ENCODE measurements at regions not wholly inside any gene's neighbourhood (a gene's known extent, or its start where the extent isn't known, plus 50 kb on each side); places are given as distances from the start of the nearest gene placed in this dataset.
"Not testable (repeated sequence)": the region's sequence is repeated elsewhere in the genome, so short reads cannot be mapped to it uniquely, and the experiment has no call there.

DNA sequence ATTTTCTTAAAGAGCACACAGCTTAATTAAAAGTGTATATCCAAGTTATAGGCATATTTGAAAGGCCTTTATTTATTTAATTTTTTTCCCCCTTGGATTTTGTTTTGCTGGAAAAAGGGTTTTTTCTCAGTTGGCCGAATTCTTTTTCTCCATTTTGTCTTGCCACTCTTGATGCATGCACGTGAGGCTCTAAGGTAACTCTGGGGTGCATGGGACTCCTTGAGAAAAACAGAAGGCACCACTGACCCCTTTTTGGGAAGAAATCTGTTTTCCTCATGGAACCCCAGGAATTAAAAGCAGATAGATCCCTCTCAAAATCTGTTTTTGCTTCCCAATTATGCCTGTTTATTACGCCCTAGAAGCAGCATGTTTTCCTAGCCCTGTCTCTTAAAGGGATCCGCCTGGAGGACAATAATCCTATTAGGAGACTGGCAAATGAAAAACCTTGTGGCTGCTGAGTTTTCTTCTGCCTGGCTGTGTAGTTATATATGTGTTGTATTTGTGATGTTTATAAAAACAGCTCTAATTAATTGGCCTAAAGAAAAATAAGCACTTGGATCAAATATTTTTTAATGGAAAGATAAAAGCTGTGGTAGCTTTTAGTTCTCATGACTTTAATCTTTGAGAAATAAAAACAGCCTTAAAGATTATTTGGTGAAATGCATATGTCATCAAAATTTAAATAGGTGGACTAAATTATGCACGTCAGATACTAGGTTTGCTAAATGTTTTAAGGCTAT, 435.1 kb upstream of the CDH9 start:
- DNase-seq (ENCODE audit: low read depth in 4 of 4, low spot score in 2 of 4) = peak in 1 of 4 donors; percentile 6

DNA sequence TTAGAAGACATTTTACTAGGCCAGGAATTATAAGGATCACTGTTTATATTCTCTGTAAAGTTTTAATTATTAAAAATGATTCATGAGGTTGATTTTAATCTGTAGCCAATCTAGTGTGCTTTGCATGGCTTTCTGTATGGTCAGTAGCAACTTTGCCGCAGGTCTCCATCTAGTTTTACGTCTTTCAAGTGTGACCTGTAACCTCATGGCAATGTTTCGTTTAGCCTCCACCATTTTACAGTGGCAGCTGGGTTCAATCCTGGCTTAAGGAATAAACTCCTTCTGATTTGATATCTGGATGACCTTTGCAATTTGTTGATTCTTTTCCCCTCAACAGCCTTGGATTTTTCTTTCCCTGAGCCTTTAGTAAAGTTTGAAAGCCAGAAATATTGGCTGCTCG, 434.5 kb upstream of the CDH9 start:
- peak in 3 of 4 donors; percentile 53 to 63 (median 55) for DNase-seq (ENCODE audit: low read depth in 4 of 4, low spot score in 2 of 4)

DNA sequence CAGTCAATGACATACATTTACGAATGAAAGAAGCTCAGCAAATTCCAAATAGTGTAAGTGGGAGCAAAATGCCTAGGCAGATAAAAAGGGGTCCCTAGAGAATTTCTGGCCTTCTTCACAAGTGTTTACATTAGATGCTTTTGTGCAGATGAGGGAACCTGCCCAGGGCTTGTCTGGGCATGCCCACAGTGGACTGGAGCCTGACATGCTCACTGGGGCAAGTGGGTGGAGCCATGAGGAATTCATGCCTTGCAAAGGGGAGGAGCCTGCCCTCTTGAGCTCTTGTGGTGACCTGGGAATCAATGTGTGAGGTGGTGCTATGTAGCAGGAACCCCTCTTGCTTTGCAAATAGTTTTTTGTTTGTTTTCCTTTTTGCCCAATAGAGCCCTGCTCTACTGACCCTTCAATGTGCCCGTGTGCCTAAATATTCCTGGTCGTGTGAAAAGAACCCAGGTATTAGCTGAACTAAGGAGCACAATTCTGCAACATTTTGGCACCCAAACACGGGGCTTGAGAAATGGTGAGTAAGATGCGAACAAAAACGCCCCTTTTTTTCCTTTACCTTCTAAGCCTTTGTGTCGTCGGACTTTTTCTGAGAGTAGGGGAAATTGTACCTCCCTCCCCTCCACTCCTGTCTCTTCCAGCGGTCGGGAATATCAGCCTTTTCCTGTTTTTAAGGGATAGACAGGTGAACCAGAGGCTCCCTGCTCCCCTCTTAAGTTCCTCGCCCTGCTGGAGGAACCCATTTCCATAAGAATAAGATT, 433.8 kb upstream of the CDH9 start:
- DNase-seq (ENCODE audit: low read depth in 4 of 4, low spot score in 2 of 4) = peak in 1 of 4 donors; percentile 2

DNA sequence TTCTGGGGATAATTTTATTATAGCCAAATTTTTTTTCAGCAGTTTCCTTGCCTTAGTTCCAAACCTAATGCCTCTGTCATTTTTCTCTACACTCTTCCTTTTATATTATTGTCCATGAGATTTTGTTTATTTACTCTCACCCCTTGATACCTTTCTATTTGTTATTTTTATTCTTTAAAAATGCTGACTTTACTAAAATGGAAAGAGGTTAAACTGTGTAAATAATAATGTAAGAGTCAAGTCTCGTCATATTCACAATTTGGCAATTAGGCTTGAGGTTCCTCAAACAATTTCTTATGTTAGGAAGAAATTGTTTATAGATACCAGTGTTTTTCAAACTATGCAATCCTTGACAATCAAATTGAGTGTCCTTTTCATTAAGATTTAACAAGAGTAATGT, 428.6 kb upstream of the CDH9 start:
- no peak for DNase-seq (ENCODE audit: low read depth in 4 of 4, low spot score in 2 of 4)

DNA sequence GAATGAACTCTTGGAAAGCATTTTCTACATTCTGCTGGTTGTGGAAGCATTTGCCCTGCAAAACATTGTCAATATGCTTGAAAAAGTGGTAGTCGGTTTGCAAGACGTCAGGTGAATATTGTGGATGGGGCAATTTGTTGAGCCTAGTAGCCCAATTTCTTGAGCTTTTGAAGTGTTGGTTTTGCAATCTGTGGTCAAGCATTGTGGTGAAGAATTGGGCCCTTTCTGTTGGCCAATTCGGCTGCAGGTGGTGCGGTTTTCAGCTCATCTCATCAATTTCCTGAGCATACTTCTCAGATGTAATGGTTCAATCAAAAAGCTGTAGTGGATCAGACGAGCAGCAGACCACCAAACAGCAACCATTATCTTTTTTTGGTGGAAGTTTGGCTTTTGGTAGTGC, 426.8 kb upstream of the CDH9 start:
- DNase-seq (ENCODE audit: low read depth in 4 of 4, low spot score in 2 of 4) = no peak

DNA sequence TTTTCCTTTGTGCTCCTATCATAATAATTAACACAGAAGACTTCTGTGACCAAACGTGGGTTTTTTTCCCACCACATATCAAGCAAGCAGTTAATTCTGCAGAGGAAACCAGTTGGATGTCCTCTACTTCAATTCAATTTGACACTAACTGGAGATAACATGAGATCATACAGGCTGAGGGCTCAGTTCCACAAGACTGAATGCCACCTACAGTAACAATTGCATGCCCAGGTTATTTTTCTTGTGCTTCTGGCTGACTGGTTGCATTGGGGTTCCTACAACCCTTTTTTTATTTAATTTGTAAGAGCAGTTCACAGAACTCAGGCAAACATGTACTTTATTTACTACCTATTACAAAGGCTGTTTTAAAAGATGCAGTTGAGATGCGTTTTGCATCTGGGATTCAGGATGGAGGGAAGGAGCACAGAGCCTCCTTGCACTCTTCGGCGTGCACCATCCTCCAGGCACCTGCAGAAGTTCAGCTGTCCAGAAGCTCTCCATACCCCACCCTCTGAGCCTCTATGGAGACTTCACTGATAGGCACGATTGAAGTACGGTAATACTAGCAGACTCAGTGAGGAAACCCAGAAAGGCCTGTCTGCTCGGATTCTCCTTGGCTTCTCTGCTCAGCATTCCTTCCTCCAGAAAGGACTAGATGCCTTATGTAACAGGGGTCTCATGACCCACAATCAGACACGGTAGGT, 425.2 kb upstream of the CDH9 start:
- DNase-seq (ENCODE audit: low read depth in 4 of 4, low spot score in 2 of 4) = no peak

DNA sequence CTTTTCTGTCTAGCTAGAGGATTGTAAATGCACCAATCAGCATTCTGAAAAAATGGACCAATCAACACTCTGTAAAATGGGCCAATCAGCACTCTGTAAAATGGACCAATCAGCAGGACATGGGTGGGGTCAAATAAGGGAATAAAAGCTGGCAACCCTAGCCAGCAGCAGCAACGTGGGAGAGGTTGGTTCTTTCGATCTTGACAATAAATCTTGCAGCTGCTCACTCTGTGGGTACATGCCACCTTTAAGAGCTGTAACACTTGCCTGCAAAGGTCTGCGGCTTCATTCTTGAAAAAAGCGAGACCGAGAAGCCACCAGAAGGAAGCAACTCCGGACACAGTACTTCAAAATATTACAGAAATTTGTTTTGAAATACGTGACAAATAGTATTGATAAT, 424.6 kb upstream of the CDH9 start:
- no peak for DNase-seq (ENCODE audit: low read depth in 4 of 4, low spot score in 2 of 4)

DNA sequence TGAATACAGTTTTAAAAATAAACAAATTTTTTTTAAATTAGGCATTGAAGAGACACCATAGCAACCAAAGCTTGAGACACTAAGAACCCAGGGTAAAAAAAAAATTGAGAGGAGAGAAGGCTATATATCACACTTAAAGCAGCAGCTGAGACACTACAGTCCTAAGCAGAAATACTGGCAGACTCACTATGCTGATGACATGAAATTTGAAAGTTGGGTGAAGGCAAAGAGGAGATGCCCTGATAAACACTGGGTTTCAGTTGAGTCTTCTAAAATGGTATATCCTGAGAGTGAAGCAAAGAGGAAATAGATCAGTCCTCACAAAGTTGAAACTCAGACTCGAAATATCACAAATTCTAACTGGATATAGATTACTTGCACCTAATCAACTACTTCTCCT, 419.9 kb upstream of the CDH9 start:
- DNase-seq (ENCODE audit: low read depth in 4 of 4, low spot score in 2 of 4) = no peak

DNA sequence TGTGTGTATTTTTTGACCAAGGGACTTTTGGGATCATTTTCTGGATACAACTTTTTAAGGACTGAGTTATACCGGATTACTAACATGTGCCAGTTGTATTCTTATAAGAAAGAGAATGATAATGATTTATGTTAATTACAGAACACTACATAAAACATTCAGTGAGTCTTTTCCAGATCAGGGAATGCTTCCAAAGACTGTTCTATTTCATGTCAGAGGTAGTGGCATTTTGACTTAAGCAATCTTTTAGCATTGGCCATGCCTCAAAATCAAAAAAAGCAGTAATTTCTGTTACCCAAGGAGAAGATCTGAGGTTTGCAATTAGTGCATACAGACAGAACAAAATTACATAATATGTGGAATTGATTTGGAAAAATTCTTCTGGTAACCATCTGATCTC, 413.0 kb upstream of the CDH9 start:
- no peak for DNase-seq (ENCODE audit: low read depth in 4 of 4, low spot score in 2 of 4)

DNA sequence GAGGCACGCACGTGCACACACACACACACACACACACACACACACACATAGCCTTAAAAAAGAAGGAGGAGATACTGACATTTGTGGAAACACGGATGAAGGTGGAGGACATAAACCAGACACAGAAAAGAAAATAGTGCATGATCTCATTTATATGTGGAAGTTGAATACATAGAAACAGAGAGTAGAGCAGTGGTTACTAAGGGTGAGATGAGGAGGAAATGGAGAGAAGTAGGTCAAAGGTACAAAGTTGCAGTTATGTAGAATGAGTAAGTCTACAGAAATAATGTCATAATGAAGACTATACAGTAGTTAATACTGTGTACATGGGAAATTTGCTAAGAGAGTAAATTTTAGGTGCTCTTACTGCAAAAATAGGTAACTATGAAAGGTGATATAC, 412.2 kb upstream of the CDH9 start:
- no peak for DNase-seq (ENCODE audit: low read depth in 4 of 4, low spot score in 2 of 4)

DNA sequence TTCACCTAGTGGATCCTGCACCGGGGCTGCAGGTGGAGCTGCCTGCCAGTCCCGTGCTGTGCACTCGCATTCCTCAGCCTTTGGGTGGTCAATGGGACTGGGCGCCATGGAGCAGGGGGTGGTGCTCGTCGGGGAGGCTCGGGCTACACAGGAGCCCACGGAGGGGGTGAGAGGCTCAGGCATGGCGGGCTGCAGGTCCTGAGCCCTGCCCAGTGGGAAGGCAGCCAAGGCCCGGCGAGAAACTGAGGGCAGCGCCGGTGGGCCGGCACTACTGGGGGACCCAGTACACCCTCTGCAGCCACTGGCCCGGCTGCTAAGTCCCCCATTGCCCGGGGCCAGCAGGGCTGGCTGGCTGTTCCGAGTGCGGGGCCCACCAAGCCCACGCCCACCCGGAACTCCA, 401.0 kb upstream of the CDH9 start:
- DNase-seq (ENCODE audit: low read depth in 4 of 4, low spot score in 2 of 4) = not testable (repeated sequence)

DNA sequence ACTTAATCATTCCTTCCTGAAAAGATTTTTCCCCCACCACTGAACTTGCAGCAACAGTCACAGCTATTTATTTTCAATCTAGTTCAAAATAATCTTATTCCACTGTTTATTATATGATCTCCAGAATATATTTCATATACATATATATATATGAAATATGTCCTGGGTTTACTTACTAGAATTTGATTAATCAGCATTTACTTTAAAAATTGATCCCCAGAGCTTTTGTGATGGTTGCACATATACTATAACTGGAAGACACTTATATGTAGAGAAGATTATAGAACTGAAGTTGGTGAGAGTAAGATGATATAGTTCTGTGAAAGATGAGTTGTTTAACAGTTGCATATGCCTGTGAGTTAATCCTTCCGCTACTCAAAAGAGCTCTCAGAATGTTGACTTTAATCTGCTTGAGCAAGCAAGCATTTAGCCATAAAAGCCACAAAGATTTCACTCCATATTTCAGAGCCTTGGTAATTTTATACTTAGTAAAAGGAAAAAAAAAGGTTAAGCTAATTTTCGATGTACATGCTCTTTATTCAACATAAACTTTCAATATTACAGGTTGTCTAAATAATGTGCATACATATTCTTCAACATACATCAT, 399.3 kb upstream of the CDH9 start:
- DNase-seq (ENCODE audit: low read depth in 4 of 4, low spot score in 2 of 4) = peak in 1 of 4 donors; percentile 1

DNA sequence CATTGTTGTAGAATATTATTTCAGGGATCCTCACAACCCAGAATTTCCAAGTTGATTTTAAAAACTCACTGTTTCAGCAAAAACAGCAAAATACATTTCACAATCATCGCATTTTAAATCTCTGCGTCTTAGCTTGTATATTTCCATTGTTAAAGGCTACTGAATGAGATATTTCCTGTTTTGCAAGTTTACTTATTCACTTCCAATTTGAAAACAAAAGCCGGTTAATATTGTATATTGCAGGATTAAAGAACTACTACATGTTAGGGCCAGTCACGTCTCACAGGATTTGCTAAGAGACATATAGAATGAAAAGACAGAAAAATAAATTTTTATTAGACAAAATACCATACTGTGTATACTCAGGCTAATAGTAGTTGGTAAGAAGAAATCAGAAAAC, 395.9 kb upstream of the CDH9 start:
- DNase-seq (ENCODE audit: low read depth in 4 of 4, low spot score in 2 of 4) = no peak

DNA sequence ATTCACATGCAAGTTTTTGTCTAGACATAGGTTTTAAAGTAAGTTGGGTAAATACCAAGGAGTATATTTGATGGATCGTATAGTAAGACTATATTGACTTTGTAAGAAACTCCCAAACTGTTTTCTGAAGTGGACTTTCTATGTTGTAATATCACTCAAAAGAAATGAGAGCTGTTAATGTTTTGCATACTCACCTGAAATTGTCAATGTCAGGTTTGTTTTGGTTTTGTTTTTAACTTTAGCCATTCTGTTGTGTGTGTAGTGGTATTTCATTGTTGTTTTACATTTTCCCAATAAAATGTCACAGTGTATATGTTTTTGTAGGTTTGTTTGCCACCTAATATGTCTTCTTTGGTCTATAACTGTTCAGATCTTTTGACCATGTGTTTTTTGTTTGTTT, 375.7 kb upstream of the CDH9 start:
- no peak for DNase-seq (ENCODE audit: low read depth in 4 of 4, low spot score in 2 of 4)

DNA sequence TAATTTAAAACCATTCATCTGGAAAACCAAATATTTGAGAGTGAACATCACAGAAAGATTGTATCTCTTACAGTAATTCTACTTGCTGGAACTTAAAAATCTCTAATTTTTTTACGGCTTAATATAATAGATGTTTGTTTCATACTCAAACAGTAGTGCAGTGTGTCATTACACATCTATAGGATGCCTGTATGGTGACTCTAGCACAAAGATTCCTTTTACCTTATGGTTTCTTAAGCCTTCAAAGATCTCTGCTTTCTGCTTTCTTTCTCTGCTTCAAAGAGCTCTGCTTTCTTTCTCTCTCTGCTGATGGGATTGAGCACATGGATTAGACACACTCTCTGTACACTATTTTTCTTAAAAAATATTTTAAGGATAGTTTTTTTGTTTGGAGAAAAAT, 374.0 kb upstream of the CDH9 start:
- no peak for DNase-seq (ENCODE audit: low read depth in 4 of 4, low spot score in 2 of 4)

DNA sequence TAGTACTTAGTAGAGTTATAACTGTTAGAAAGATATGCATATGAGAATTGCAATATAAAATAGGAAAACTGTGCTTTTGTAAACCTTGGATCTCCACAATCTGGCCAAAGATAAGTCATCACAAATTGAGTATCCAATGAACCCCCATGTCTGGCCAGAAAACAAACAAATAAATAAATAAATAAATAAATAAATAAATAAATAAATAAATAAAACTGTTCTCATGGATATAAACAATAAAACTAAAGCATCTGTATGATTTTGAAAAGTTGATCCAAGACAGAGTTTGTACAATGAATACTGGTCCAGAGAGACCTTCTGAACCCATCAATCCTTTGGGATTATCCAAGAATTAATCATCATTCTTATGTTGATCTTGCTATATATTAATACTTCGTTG, 367.6 kb upstream of the CDH9 start:
- DNase-seq (ENCODE audit: low read depth in 4 of 4, low spot score in 2 of 4) = no peak

DNA sequence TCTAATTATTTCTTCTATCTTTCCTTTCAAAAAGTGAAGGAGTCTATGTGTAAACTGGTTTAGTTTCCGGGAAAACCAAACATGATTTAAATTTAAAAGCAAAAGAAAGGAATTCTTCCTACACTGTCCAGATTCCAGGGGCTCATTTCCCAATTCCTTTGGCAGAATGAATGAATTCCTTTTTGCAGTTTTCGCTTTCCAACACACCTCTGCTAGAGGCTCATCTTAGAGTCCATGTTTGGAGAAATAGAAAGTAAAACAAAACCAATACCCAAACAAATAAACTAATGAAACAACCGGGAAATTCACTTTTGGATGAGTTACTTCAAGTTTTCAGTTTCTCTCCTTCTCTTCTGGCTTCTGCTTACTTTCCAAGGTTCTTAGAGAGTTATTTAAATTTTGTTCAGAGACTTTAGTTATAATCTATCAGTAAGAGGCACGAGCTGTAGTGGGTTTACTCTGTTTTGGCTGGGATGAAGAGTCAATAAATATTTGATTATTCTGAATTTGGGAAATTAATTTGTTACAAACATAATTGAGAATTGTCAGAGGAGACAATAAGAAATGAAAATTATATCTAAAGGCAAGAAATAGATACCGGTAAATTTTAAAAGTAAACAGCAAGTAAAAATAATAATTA, 365.0 kb upstream of the CDH9 start:
- DNase-seq (ENCODE audit: low read depth in 4 of 4, low spot score in 2 of 4) = no peak

DNA sequence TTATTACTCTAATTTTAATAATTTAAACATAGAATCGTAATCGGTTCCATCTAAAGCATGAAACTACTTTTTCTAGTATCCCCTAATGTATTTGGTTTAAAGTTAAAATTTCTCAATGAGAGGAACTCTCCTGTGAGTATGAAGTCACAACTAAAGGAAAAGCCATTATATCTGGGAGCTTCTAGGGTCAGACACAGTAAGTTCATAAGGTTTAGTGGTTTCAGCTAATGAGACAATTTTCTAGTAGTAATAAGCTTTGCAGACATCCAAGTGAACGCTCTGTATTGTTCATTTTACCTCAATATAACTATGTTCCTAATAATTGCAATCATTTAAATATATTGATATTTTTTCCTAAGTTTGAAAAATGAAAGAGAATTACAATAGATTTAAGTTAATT, 364.4 kb upstream of the CDH9 start:
- no peak for DNase-seq (ENCODE audit: low read depth in 4 of 4, low spot score in 2 of 4)

DNA sequence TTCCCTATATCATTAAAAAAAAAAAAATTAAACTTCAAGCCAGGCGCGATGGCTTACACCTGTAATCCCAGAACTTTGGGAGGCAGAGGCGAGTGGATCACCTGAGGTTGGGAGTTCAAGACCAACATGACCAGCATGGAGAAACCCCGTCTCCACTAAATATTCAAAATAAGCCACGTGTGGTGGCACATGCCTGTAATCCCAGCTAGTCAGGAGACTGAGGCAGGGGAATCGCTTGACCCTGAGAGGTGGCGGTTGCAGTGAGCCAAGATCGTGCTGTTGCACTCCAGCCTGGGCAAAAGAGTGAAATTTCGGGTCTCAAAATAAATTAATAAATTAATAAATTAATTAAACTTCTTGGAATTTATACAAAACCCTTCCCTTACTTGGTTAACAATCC, 358.6 kb upstream of the CDH9 start:
- no peak for DNase-seq (ENCODE audit: low read depth in 4 of 4, low spot score in 2 of 4)

DNA sequence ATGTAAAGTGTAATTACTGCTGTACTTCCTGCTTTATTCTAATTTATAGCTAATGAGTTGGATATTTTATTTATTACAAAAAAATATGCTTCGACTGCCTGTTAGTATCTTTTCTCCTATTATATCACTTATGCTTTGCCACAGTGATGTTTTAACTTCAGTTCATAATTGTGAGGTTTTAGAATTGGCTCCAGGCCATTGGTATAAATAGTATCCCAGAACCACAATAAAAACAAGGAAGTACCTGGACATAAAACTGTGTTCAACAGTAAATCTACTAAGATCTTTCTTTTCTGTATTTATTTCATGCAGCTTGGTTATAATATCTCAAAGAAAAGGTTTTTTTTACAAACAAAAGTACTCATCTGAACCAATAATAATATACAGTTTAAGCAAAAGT, 354.3 kb upstream of the CDH9 start:
- no peak for DNase-seq (ENCODE audit: low read depth in 4 of 4, low spot score in 2 of 4)

DNA sequence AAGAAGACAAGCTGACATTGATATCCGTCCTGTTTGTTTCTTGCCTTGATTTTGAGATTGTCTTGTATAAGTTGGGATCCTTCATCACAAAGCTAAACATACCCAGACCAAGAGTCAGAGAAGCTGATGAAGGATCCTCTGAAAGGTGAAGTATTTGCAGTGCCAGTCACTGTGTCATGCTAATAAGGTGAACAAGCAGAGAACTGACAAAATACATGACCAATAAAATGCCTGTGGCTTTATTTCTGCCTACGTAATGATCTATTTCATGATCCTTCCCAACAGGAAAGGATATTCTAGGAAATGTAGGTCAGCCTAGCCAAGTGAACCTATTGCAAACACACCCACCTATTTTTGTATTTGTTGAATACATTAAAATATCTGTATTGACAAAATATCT, 351.3 kb upstream of the CDH9 start:
- no peak for DNase-seq (ENCODE audit: low read depth in 4 of 4, low spot score in 2 of 4)

Measured in left renal cortex interstitium (tissue), 4 donors.